T-helper 2 cell treated with Interferon-gamma antibody and Interleukin-4, amounts not matched to agents 100 ng/mL and 5 ng/mL, for 36 hours (primary cell): ENCODE measurements at regions not wholly inside any gene's neighbourhood (a gene's known extent, or its start where the extent isn't known, plus 50 kb on each side); places are given as distances from the start of the nearest gene placed in this dataset.

ENCODE experiments used
- intact Hi-C: fragments of 100-400 bp; cut with micrococcal nuclease; formaldehyde crosslinking; loops from one replicate; pipeline ENCODE4 v1.15.1; 2023

DNA sequence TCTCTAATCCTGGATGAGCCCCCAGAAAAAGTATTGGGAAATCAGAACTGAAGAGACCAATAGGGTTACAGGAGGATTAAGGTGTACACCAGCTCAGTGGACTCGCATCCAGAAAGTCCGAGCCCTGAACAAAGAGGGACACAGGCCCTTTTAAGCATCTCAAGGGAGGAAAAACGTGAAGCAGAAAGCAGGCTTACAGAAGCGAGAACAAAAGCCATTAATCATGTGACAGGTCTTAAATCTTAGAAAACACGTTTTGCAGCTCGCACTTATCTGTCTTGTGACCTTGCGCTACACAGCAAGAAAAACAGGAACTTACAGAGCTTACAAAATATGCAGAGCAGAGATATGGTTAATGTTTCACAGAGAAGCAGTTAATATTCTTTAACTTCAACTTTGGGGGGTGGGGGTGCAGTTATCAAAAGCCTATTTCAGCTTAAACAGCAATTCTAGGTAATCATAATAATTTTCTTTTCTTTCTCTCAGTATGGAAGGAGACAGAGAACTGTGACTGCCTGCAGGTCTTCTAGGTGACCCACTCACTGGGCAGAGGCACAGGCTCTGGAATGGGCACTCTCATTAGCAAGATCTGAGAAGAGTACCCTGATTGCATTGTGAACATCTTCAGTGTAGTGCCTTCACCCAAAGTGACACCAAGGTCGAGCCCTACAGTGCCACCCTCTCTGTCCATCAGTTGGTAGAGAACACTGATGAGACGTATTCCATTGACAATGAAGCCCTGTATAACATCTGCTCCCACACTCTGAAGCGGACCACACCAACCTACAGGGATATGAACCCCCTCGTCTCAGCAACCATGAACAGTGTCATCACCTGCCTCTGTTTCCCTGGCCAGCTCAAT, 65.0 kb upstream of the MOCS1 start:
- intact Hi-C loops = no loop called here

- intact Hi-C loops = no loop called here
Observed at GRCh38 chr6:39998126-39998525, 63.9 kb upstream of the MOCS1 start.

DNA sequence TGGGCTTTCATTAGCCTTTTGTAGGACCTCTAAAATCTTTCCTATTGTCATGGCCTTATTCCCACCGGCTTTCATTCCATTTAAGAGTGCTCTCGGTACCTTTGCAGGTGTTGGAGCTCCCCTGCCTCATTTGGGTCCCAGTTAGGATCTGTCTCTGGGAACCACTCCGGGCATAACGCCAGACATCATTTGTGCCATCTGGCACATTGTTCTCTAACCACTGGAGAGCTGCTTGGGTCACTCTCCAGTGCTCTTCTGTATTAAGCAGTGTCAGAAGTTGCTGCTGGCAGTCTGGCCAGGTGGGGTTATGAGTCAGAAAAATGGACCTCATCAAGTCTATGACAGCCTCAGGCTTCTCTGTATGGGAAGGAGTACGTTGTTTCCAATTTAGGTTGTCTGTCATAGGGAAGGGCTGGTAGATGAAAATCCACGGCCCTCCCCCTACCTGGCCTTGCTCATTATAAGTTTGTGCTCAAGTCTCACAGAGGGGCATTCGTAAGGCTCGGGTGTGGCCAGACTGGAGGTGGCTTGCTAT, 62.9 kb upstream of the MOCS1 start:
- intact Hi-C loops = no loop called here

- intact Hi-C loops = no loop called here
Observed at GRCh38 chr6:39995633-39996032, 61.4 kb upstream of the MOCS1 start.

DNA sequence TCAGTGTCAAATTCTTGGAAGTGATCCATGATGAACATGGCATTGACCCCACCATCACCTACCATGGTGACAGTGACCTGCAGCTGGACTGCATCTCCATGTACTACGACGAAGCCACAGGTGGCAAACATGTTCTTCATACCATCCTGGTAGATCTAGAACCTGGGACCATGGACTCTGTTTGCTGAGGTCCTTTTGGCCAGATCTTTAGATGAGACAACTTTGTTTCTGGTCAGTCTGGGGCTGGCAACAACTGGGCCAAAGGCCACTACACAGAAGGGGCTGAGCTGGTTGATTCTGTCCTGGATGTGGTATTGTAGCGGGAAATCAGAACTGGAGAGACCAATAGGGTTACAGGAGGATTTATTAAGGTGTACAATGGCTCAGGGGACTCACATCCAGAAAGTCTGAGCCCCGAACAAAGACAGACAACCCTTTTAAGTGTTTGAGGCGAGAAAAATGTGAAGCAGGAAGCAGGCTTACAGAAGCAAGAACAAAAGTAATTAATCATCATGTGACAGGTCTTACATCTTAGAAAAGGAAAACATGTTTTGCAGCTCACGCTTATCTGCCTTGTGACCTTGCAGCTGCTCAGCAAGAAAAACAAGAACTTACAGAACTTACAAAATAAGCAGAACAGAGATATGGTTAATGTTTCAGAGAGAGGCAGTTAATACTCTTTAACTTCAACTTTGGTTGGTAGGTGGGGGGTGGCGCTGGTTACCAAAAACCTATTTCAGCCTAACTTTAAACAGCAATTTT, 58.8 kb upstream of the MOCS1 start:
- intact Hi-C loops = no loop called here
